PC-3 (cell line): ENCODE measurements at regions not wholly inside any gene's neighbourhood (a gene's known extent, or its start where the extent isn't known, plus 50 kb on each side); places are given as distances from the start of the nearest gene placed in this dataset.

Source experiments
- CTCF ChIP-seq: fragments of 300-600 bp; sonication (generic); conservative IDR thresholded peaks from 2 replicates; pipeline ENCODE4 v1.5.1; 2017; ENCODE audit warnings: antibody characterized with exemption, low read depth, mild to moderate bottlenecking, low read length
- EZH2 ChIP-seq: fragments of 300-600 bp; sonication (generic); IDR thresholded peaks from one replicate; pipeline ENCODE4 v1.6.1; 2017; ENCODE audit warnings: antibody characterized with exemption, mild to moderate bottlenecking, low read length; ENCODE audit not compliant: unreplicated experiment

- no peak for TF ChIP-seq CTCF
- TF ChIP-seq EZH2: no peak
Measured at GRCh38 chrX:43581167-43581566, 74.9 kb upstream of the MAOA start.
